HL-60 (cell line): ENCODE measurements at regions not wholly inside any gene's neighbourhood (a gene's known extent, or its start where the extent isn't known, plus 50 kb on each side); places are given as distances from the start of the nearest gene placed in this dataset.

ENCODE experiments used
- POLR2AphosphoS5 ChIP-seq: IDR thresholded peaks from 2 replicates; pipeline ENCODE4 v1.6.1; 2012; ENCODE audit warnings: low read depth
- TF ChIP-seq, protein P1 (sequence below): IDR thresholded peaks from one replicate; pipeline ENCODE4 v1.5.1; 2011; ENCODE audit warnings: low read length, control low read depth, inconsistent platforms; ENCODE audit not compliant: insufficient read depth
- TF ChIP-seq, protein P2 (sequence below): IDR thresholded peaks from 2 replicates; pipeline ENCODE4 v1.6.1; 2012; ENCODE audit warnings: low read depth; ENCODE audit not compliant: insufficient replicate concordance

DNA sequence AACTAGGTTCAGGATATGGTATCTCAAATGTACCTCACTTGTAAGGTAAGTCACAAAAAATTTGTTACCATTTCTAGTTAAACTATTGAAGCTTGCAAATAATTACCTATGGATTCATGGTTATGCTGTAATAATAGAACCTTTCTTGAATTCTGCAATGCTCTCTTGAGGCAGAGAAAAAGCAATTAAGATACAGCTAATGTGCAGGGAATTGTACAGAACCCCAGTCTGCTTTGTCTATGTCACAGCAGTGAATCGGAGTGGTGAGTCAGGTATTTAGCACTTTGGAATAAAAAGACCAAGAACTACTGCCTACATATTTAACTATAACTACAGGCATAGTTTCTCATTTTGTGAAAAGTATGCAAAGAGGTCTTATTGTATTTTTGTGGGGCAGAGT lies 228.7 kb upstream of the GOT2 start:
- TF ChIP-seq, protein P1, sequence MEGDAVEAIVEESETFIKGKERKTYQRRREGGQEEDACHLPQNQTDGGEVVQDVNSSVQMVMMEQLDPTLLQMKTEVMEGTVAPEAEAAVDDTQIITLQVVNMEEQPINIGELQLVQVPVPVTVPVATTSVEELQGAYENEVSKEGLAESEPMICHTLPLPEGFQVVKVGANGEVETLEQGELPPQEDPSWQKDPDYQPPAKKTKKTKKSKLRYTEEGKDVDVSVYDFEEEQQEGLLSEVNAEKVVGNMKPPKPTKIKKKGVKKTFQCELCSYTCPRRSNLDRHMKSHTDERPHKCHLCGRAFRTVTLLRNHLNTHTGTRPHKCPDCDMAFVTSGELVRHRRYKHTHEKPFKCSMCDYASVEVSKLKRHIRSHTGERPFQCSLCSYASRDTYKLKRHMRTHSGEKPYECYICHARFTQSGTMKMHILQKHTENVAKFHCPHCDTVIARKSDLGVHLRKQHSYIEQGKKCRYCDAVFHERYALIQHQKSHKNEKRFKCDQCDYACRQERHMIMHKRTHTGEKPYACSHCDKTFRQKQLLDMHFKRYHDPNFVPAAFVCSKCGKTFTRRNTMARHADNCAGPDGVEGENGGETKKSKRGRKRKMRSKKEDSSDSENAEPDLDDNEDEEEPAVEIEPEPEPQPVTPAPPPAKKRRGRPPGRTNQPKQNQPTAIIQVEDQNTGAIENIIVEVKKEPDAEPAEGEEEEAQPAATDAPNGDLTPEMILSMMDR: no peak
- no peak for TF ChIP-seq POLR2AphosphoS5
- TF ChIP-seq, protein P2, sequence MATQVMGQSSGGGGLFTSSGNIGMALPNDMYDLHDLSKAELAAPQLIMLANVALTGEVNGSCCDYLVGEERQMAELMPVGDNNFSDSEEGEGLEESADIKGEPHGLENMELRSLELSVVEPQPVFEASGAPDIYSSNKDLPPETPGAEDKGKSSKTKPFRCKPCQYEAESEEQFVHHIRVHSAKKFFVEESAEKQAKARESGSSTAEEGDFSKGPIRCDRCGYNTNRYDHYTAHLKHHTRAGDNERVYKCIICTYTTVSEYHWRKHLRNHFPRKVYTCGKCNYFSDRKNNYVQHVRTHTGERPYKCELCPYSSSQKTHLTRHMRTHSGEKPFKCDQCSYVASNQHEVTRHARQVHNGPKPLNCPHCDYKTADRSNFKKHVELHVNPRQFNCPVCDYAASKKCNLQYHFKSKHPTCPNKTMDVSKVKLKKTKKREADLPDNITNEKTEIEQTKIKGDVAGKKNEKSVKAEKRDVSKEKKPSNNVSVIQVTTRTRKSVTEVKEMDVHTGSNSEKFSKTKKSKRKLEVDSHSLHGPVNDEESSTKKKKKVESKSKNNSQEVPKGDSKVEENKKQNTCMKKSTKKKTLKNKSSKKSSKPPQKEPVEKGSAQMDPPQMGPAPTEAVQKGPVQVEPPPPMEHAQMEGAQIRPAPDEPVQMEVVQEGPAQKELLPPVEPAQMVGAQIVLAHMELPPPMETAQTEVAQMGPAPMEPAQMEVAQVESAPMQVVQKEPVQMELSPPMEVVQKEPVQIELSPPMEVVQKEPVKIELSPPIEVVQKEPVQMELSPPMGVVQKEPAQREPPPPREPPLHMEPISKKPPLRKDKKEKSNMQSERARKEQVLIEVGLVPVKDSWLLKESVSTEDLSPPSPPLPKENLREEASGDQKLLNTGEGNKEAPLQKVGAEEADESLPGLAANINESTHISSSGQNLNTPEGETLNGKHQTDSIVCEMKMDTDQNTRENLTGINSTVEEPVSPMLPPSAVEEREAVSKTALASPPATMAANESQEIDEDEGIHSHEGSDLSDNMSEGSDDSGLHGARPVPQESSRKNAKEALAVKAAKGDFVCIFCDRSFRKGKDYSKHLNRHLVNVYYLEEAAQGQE: no peak
